Gastroesophageal sphincter (tissue), 4 donors: ENCODE measurements at regions not wholly inside any gene's neighbourhood (a gene's known extent, or its start where the extent isn't known, plus 50 kb on each side); places are given as distances from the start of the nearest gene placed in this dataset.

ENCODE experiments used
- ATAC-seq: fragments of 150-250 bp; one replicate; pipeline ENCODE4 v1.9.1; 2016; ENCODE audit warnings: mild to moderate bottlenecking, moderate library complexity
- H3K27ac ChIP-seq, 4 donors: fragments of 200-600 bp; sonication (generic) in 3 of 4; 1 replicate in 3 of 4; 2 replicates in 1 of 4; pipeline ENCODE4 v1.5.1; 2016 to 2019
- H3K27me3 ChIP-seq: fragments of 200-600 bp; sonication (generic); one replicate; pipeline ENCODE4 v1.5.1; 2019
- H3K36me3 ChIP-seq, 2 donors: fragments of 200-600 bp; sonication (generic); one replicate each; pipeline ENCODE4 v1.5.1; 2019; ENCODE audit warnings: control low read depth in 1 of 2
- H3K4me1 ChIP-seq, 3 donors: fragments of 200-600 bp; sonication (generic); 1 replicate in 2 of 3; 2 replicates in 1 of 3; pipeline ENCODE4 v1.5.1; 2016 to 2019; ENCODE audit warnings: control low read depth in 2 of 3
- H3K4me3 ChIP-seq, 2 donors: fragments of 200-600 bp; sonication (generic); one replicate each; pipeline ENCODE4 v1.5.1; 2019; ENCODE audit warnings: mild to moderate bottlenecking in 1 of 2, moderate library complexity in 1 of 2
- H3K9me3 ChIP-seq, 3 donors: fragments of 200-600 bp; sonication (generic); one replicate each; pipeline ENCODE4 v1.5.1; 2017 to 2019; ENCODE audit warnings: control low read depth in 2 of 3
- CTCF ChIP-seq, 4 experiments: fragments of 200-600 bp in 2 of 4; fragments of 450-650 bp in 2 of 4; sonication (generic) in 1 of 4; IDR thresholded peaks; one replicate each; pipeline ENCODE4 v1.5.1; 2017 to 2019; ENCODE audit warnings: antibody characterized with exemption in 4 of 4, mild to moderate bottlenecking in 2 of 4, moderate library complexity in 2 of 4
- EP300 ChIP-seq: sonication (generic); formaldehyde crosslinking; IDR thresholded peaks from one replicate; pipeline ENCODE4 v1.6.1; 2017; ENCODE audit warnings: antibody characterized with exemption, mild to moderate bottlenecking
- POLR2A ChIP-seq, 2 donors: fragments of 450-650 bp; IDR thresholded peaks; one replicate each; pipeline ENCODE4 v1.6.1; 2017; ENCODE audit warnings: antibody characterized with exemption in 2 of 2, mild to moderate bottlenecking in 2 of 2, moderate library complexity in 1 of 2
- POLR2AphosphoS5 ChIP-seq: sonication (generic); formaldehyde crosslinking; IDR thresholded peaks from one replicate; pipeline ENCODE4 v1.6.1; 2017; ENCODE audit warnings: antibody characterized with exemption
- WGBS, 2 donors: methylation state at CpG; one replicate each; pipeline ENCODE4 v1.1.5; 2018; ENCODE audit warnings: low coverage in 1 of 2; 5-methylcytosine and 5-hydroxymethylcytosine counted together

GRCh38 chr12:53806721-53807120 is 54.9 kb upstream of the CISTR start:
- no peak for ATAC-seq
- no peak for TF ChIP-seq POLR2A (IDR thresholded peaks at IDR 0.05)
- no peak for TF ChIP-seq CTCF (IDR thresholded peaks at IDR 0.05)
- TF ChIP-seq EP300, result no peak
- no peak for TF ChIP-seq POLR2AphosphoS5
- Histone ChIP-seq H3K27ac (no peak overlapping the region), H3K4me1 (no peaks in the 10 kb centered on the region), H3K9me3 (peaks cover 0 to 11% (median 0%) of the 10 kb centered on the region in 3 donors), H3K4me3 (no peak overlapping the region), H3K36me3 (no peaks in the 10 kb centered on the region), H3K27me3 (peaks cover 49% of the 10 kb centered on the region)
- 31 to 38% methylated on average over 7 of the region's 7 CpGs for WGBS, 2 donors

DNA sequence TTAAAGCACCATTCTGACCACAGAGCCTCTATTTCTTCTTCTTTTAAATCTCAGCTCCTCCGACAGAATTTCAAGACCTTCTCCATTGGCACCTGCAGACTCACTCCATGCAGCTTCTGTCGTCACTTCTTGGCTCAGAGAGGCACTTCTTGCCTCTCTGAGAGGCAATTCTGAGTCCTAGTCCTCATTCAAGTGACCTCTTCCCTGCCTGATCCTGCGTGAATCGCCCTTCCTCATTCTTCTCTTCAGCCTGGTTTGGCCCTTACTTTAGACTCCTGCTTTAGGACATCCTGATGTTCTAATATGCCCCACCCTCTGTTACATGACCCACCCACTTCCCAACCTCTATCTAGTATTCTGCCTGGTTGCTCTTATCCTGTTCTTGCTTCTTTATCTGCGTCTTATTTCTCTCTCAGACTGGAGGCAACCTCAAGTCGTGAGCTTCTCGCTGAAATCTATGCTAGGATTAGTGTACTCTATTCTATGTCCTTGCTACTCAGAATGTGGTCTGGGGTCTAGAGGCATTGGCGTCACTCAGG is 55.6 kb upstream of the CISTR start:
- Histone ChIP-seq H3K4me1 (no peaks in the 10 kb centered on the region), H3K27me3 (peaks cover 42% of the 10 kb centered on the region), H3K27ac (no peak overlapping the region), H3K9me3 (peaks cover 0 to 13% (median 0%) of the 10 kb centered on the region in 3 donors), H3K36me3 (no peaks in the 10 kb centered on the region), H3K4me3 (no peak overlapping the region)
- no peak for ATAC-seq
- TF ChIP-seq EP300, result no peak
- no peak for TF ChIP-seq POLR2A (IDR thresholded peaks at IDR 0.05)
- WGBS, 2 donors, result 67 to 80% methylated on average over 5 to 7 of the region's 8 CpGs

GRCh38 chr12:53808023-53808705 is 56.4 kb upstream of the CISTR start:
- Histone ChIP-seq H3K27ac (no peak overlapping the region), H3K4me1 (no peaks in the 10 kb centered on the region), H3K4me3 (no peak overlapping the region), H3K36me3 (no peaks in the 10 kb centered on the region), H3K9me3 (peaks cover 0 to 13% (median 0%) of the 10 kb centered on the region in 3 donors), H3K27me3 (peaks cover 42% of the 10 kb centered on the region)
- TF ChIP-seq POLR2A (IDR thresholded peaks at IDR 0.05) (no peak), EP300 (no peak), POLR2AphosphoS5 (no peak)
- WGBS, 2 donors, result 46 to 50% methylated on average over 2 to 3 of the region's 5 CpGs
- no peak for ATAC-seq

GRCh38 chr12:53809005-53809404 is 57.2 kb upstream of the CISTR start:
- ATAC-seq, result no peak
- TF ChIP-seq EP300 (no peak), POLR2AphosphoS5 (no peak), POLR2A (IDR thresholded peaks at IDR 0.05) (no peak), CTCF (IDR thresholded peaks at IDR 0.05) (no peak)
- Histone ChIP-seq H3K36me3 (no peaks in the 10 kb centered on the region), H3K4me1 (no peaks in the 10 kb centered on the region), H3K27ac (no peak overlapping the region), H3K9me3 (peaks cover 0 to 13% (median 0%) of the 10 kb centered on the region in 3 donors), H3K4me3 (no peak overlapping the region), H3K27me3 (peaks cover 41% of the 10 kb centered on the region)
- WGBS, 2 donors, result 50 to 54% methylated on average over 2 to 3 of the region's 3 CpGs

DNA sequence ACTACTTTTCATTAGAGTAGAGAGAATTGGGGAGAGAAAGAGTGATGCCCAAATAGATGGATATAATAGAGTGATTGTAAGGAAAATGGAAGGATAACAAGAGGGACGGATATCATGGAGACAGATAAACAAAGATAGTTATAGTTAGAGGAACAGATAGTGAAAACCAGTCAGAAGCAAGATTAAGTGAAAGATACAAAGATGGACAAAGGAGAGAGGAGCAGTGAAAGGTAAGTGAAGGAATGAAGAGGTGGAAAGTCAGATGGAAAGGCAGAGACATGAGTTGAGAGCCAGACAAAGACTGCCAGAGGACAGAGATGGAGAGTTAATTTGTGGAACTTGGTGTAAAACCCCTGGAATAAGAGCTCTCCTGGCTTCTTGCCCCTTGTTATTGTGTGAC is 59.2 kb upstream of the CISTR start:
- Histone ChIP-seq H3K4me3 (no peak overlapping the region), H3K4me1 (no peaks in the 10 kb centered on the region), H3K9me3 (peaks cover 0 to 13% (median 0%) of the 10 kb centered on the region in 3 donors), H3K36me3 (no peaks in the 10 kb centered on the region), H3K27me3 (peaks cover 50% of the 10 kb centered on the region), H3K27ac (no peak overlapping the region)
- ATAC-seq, result no peak
- TF ChIP-seq POLR2A (IDR thresholded peaks at IDR 0.05) (no peak), EP300 (no peak), CTCF (IDR thresholded peaks at IDR 0.05) (no peak), POLR2AphosphoS5 (no peak)
- 70 to 80% methylated on average over 1 of the region's 1 CpG for WGBS, 2 donors

- Histone ChIP-seq H3K27ac (no peak overlapping the region), H3K4me1 (no peaks in the 10 kb centered on the region), H3K27me3 (peaks cover 50% of the 10 kb centered on the region), H3K4me3 (no peak overlapping the region), H3K9me3 (peaks cover 0 to 13% (median 0%) of the 10 kb centered on the region in 3 donors), H3K36me3 (no peaks in the 10 kb centered on the region)
- no peak for TF ChIP-seq EP300
- no peak for TF ChIP-seq POLR2A (IDR thresholded peaks at IDR 0.05)
- no peak for TF ChIP-seq CTCF (IDR thresholded peaks at IDR 0.05)
- no peak for TF ChIP-seq POLR2AphosphoS5
- WGBS, 2 donors, result 42 to 51% methylated on average over 4 to 8 of the region's 8 CpGs
- no peak for ATAC-seq
Observed at GRCh38 chr12:53811606-53812005, 59.8 kb upstream of the CISTR start.
